HAP-1 (cell line): ENCODE measurements at regions not wholly inside any gene's neighbourhood (a gene's known extent, or its start where the extent isn't known, plus 50 kb on each side); places are given as distances from the start of the nearest gene placed in this dataset.
"Not testable (repeated sequence)": the region's sequence is repeated elsewhere in the genome, so short reads cannot be mapped to it uniquely, and the experiment has no call there.

Experiments
- DNase-seq, 2 experiments: peaks; one replicate each; pipeline ENCODE4 v3.0.0-alpha.2; 2016 to 2020; ENCODE audit warnings: low spot score in 2 of 2
- H3K27me3 ChIP-seq: fragments of 250-450 bp; sonication (Bioruptor Pico); 2 replicates; pipeline ENCODE4 v1.5.1; 2020; ENCODE audit warnings: low read depth, mild to moderate bottlenecking, moderate library complexity
- H3K36me3 ChIP-seq: fragments of 250-450 bp; sonication (Bioruptor Pico); replicated peaks from 2 replicates; pipeline ENCODE4 v1.5.1; 2020; ENCODE audit warnings: mild to moderate bottlenecking
- H3K4me1 ChIP-seq: fragments of 250-450 bp; sonication (Bioruptor Pico); 2 replicates; pipeline ENCODE4 v1.5.1; 2020; ENCODE audit warnings: mild to moderate bottlenecking
- H3K4me3 ChIP-seq: fragments of 250-450 bp; sonication (Bioruptor Pico); 2 replicates; pipeline ENCODE4 v1.5.1; 2020; ENCODE audit warnings: mild to moderate bottlenecking, moderate library complexity
- H3K9me3 ChIP-seq: fragments of 250-450 bp; sonication (Bioruptor Pico); 2 replicates; pipeline ENCODE4 v1.5.1; 2020; ENCODE audit warnings: mild to moderate bottlenecking, moderate library complexity
- in situ Hi-C: fragments of 300-500 bp; cut with MboI; formaldehyde crosslinking; loops from 3 replicates; pipeline ENCODE4 v1.14.3; 2020; ENCODE audit warnings: low sequenced_read_pairs, inconsistent platforms, mixed read lengths

DNA sequence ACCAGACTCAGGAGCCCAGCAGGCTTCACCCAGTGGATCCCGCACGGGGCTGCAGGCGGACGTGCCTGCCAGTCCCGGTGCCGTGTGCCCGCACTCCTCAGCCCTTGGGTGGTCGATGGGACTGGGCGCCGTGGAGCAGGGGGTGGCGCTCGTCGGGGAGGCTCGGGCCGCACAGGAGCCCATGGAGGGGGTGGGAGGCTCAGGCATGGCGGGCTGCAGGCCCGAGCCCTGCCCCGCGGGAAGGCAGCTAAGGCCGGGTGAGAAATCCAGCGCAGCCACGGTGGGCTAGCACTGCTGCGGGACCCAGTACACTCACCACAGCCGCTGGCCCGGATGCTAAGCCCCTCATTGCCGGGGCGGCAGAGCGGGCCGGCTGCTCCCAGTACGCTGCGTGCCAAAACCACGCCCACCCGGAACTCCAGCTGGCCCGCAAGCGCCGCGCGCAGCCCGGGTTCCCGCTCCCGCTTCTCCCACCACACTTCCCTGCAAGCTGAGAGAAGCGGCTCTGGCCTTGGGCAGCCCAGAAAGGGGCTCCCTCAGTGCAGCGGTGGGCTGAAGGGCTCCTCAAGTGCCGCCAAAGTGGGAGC lies 977.0 kb upstream of the LRFN5 start:
- DNase-seq, H3K9me3 ChIP-seq, H3K4me3 ChIP-seq, in situ Hi-C loops, H3K36me3 ChIP-seq, H3K27me3 ChIP-seq: not testable (repeated sequence)
- peaks cover 13% of the 10 kb centered on the region for H3K4me1 ChIP-seq

DNA sequence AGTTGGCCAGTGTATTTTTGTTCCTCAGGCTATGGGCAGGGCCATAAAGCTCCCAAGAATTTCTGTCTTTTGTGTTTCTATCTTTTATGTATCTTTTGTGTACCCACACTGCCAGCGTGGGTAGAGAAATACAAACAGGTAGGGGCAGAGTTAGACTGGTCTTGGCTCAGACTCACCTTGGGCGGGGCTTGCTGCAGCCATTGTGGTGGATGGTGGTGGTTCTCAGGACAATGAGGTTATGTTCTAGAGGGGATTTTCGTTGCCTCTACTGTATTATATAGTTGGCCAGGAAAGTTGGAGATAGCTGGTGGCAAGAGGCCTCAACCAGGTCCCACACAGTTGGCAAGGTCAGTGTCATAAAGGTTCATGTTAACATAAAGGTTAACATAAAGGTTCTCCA lies 977.5 kb upstream of the LRFN5 start:
- Histone ChIP-seq H3K4me1 (peaks cover 14% of the 10 kb centered on the region), H3K4me3 (no peak overlapping the region), H3K27me3 (no peaks in the 10 kb centered on the region), H3K9me3 (no peaks in the 10 kb centered on the region), H3K36me3 (no peaks in the 10 kb centered on the region)
- DNase-seq = no peak
- in situ Hi-C loops = no loop called here

DNA sequence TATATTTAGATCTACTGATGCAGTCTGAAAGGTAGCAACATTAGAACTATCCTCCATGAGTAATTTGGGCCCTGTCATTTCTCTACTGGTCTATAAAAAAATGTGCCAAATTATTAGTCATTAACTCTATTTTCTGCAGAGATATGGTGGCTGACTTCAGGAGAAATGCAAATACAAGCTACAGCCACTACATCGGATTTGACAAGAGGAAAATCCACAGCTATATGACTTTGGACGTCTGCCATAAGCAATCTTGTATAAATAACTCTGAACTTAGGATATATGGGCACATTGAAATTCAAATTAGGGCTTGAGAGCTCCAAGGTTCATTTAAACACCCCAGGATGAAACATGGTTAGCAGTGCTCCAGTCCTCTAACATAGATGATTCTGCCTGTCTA lies 983.0 kb upstream of the LRFN5 start:
- DNase-seq = peak in 1 of 2 experiments; percentile 86
- H3K36me3 ChIP-seq = no peaks in the 10 kb centered on the region
- no peaks in the 10 kb centered on the region for H3K27me3 ChIP-seq
- H3K4me1 ChIP-seq = peaks cover 14% of the 10 kb centered on the region
- no peak overlapping the region for H3K4me3 ChIP-seq
- H3K9me3 ChIP-seq = no peaks in the 10 kb centered on the region
- in situ Hi-C loops = no loop called here

DNA sequence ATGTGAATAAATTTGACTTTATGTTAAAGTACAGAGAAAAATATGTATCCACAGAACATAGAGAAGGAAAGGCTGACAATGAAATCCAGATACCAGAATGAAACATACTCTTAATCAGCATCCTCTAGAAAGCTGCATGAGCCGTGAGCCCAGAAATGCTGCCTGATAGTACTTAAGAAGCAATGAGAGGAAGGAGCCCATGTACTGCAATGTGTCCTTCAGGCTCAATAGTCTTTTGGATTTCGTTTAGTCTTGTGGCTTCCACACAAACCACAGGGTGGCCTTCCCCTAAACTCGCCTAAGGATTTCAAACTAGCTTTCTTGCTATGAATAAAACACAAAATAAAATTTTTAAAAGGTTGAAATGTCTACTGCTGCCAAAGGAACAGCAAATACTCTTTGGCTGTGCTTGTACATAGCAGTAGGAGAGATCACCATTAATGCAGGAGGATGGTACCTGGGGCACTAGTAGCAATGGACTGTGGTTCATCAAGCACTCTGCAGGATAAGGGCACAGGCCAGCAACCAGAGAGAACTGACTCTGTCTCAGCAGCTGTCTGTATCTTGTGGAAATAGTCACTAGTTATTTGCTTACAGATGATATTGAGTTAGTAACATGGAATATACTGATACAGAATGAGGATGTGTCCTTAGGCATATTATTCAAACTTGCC lies 988.3 kb upstream of the LRFN5 start:
- in situ Hi-C loops = no loop called here
- Histone ChIP-seq H3K9me3 (no peaks in the 10 kb centered on the region), H3K27me3 (no peaks in the 10 kb centered on the region), H3K36me3 (no peaks in the 10 kb centered on the region), H3K4me1 (peaks cover 18% of the 10 kb centered on the region), H3K4me3 (no peak overlapping the region)
- no peak for DNase-seq

DNA sequence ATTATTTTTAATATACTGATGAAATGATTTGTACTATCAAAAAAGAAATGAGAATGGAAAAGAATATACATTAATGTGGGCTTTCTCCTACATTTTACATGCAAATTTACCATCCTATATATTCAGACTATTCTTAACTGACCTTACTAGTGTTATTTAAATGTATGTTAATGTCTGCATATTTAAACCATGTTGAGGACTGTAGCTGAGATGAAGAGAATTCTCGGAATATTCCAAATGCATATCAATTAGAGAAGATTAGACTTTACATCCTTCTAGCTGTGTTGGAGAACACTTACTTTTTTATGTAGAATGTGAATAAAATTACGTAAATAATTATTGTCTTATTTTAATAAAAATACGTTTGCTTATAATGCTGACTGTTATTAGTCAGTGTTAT lies 990.1 kb upstream of the LRFN5 start:
- Histone ChIP-seq H3K27me3 (no peaks in the 10 kb centered on the region), H3K4me1 (peaks cover 13% of the 10 kb centered on the region), H3K36me3 (no peaks in the 10 kb centered on the region), H3K4me3 (no peak overlapping the region), H3K9me3 (no peaks in the 10 kb centered on the region)
- peak in 1 of 2 experiments; percentile 67 for DNase-seq
- in situ Hi-C loops = no loop called here

DNA sequence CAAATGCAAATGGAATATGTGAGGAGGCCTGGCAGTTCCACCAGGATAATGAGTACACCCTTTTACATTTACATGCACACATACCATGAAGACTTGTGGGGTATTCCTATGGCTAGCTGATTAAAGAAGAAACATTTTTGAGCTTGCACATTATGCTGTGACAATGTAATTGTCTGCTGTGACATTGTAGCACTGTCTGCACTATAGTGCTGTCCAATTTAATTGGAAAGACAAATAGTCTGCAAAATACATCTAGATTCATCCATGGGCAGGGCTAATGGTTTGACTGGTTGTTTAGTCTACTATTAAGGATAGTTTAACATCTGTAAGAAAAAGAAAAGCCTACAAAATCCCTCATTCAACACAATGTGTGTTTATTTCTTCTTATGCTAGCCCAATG lies 1005.6 kb upstream of the LRFN5 start:
- Histone ChIP-seq H3K9me3 (0 out of 2 replicates have a peak, but pooled peaks cover under 1% of the 10 kb centered on the region), H3K27me3 (no peaks in the 10 kb centered on the region), H3K36me3 (no peaks in the 10 kb centered on the region), H3K4me3 (no peak overlapping the region), H3K4me1 (no peaks in the 10 kb centered on the region)
- in situ Hi-C loops = no loop called here
- no peak for DNase-seq

DNA sequence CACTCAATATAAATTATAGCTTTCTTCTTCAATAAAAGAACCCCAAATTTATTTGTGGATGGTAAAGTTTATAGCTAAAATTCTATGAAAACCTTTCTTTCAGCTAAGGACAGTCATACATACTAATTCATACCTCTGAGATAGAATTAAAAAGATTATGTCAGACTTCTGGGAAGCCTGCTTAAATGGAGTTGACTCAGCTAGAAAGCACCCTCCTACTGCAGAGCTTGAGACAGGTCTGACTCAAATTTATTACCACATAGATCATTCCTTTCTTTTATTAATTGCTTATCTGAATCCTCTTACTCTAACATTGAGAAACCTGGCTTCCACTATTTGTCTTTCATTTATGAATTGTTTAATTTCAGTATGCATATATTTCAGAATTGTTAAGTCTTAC lies 1007.0 kb upstream of the LRFN5 start:
- Histone ChIP-seq H3K27me3 (no peaks in the 10 kb centered on the region), H3K4me3 (no peak overlapping the region), H3K36me3 (no peaks in the 10 kb centered on the region), H3K4me1 (no peaks in the 10 kb centered on the region), H3K9me3 (no peaks in the 10 kb centered on the region)
- DNase-seq = no peak
- in situ Hi-C loops = no loop called here

DNA sequence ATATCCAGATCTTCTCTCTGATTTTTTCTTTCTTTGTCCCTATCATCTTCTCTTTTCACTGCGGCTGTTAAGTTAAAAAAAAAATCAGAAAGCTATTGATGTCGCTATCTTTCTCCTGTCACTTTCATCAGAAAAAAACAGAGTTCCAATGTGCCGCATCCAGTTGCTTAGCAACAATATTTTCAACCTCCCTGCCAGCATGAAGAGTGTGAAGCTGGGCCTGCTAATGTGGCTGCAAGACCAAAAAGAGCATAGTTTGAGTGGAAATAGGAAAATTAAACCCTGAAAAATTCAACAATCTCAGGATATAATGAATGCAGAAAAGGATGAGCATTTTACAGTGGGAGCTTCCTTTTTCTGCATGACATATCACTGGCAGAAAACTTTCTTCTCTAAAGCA lies 1025.4 kb upstream of the LRFN5 start:
- Histone ChIP-seq H3K9me3 (no peaks in the 10 kb centered on the region), H3K27me3 (no peaks in the 10 kb centered on the region), H3K4me3 (no peak overlapping the region), H3K4me1 (no peaks in the 10 kb centered on the region), H3K36me3 (no peaks in the 10 kb centered on the region)
- in situ Hi-C loops = no loop called here
- no peak for DNase-seq

DNA sequence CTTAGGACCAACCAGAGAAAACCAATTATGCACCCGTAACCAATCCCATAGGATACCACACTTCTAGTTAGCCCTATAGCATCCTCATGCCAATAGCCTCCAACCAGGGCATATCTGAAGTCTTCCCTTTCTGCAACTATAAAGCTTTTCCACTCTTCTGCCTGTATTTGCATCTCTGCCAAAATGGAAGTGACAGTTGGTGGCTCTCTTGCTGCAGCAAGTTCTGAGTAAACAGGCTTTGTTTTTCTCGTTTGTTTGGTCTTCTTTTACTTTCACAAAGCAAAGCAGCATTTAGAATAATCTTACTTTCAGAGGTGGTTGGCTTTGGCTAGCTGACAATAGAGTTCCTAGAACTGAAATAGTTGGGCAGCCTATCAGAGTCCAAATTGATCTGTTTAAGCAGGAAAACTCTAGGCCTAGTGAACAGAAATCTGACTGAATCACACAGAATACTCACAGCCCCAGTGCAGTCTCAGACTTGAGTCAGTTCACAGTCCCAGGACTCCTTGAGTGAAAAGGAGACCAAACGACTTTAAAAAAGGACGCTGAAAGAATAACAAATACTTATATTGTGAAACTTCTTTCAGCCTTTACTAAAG lies 1029.7 kb upstream of the LRFN5 start:
- no peaks in the 10 kb centered on the region for H3K27me3 ChIP-seq
- no peaks in the 10 kb centered on the region for H3K9me3 ChIP-seq
- in situ Hi-C loops = no loop called here
- DNase-seq = no peak
- no peaks in the 10 kb centered on the region for H3K4me1 ChIP-seq
- no peaks in the 10 kb centered on the region for H3K36me3 ChIP-seq
- no peak overlapping the region for H3K4me3 ChIP-seq

DNA sequence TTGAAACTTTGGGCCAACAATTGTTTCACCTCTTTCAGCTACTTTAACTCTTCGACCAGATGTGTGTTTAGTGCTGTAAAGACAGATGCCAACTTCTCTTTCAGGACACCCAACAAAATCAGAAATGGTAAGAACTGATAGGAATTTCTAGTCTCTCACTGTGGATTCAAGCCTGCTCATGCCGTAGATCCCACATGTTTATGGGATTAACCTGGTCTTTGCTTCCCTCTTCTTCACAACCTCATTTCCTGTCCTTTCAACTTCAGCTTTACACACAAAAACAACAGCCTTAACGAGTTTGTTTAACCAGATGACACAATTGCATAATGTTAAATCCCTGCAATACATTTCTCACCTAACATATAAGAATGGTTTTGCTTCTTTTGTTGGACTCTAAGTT lies 1031.9 kb upstream of the LRFN5 start:
- no peaks in the 10 kb centered on the region for H3K27me3 ChIP-seq
- in situ Hi-C loops = no loop called here

DNA sequence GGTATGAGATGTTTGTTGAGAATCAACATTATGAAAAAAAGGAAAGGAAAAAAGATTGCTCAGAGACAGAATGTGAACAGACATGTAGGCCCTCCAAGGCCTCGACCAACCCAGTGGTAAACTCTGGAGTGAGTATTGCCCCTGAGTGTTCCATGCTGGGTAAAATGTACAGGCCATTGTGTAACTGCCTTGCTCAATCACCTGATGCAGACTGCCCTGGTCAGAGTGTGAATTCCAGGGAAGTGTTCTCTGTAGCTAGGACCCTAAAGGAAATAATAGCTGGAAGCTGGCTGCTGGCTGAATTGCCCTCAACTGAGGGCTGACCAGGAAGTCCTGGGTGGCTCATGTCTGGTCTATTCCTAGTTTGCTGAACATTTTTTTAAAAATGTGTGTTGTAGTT lies 1081.4 kb upstream of the LRFN5 start:
- no peaks in the 10 kb centered on the region for H3K4me1 ChIP-seq
- no peak for DNase-seq
- H3K27me3 ChIP-seq = no peaks in the 10 kb centered on the region
- no peaks in the 10 kb centered on the region for H3K9me3 ChIP-seq
- in situ Hi-C loops = no loop called here
- H3K4me3 ChIP-seq = no peak overlapping the region
- H3K36me3 ChIP-seq = no peaks in the 10 kb centered on the region

More for the DNA sequence above, 1031.9 kb upstream of the LRFN5 start:
- DNase-seq = no peak
- no peaks in the 10 kb centered on the region for H3K4me1 ChIP-seq
- no peaks in the 10 kb centered on the region for H3K9me3 ChIP-seq
- H3K36me3 ChIP-seq = no peaks in the 10 kb centered on the region
- H3K4me3 ChIP-seq = no peak overlapping the region

DNA sequence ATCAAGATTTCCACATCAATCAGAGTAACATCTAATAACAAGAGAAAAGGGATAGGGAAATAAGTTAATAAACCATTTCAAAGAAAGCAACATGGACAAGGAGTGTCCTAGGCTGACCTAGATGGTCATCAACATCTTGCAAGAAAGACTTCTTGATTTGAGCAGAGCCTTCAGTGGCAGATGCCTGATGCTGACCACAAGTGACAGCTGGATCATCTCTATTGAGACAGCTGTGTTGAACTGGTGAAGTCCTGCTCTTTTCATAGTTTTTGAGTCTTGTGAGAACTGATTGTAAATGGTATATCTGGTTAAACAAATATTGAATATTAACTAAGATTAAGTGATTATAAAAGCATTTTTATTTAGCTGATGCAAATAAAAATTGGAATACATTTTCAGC lies 1083.6 kb upstream of the LRFN5 start:
- H3K4me1 ChIP-seq = peaks cover 3% of the 10 kb centered on the region; the same call in 1 of the 2 replicates
- no peak for DNase-seq
- in situ Hi-C loops = no loop called here

DNA sequence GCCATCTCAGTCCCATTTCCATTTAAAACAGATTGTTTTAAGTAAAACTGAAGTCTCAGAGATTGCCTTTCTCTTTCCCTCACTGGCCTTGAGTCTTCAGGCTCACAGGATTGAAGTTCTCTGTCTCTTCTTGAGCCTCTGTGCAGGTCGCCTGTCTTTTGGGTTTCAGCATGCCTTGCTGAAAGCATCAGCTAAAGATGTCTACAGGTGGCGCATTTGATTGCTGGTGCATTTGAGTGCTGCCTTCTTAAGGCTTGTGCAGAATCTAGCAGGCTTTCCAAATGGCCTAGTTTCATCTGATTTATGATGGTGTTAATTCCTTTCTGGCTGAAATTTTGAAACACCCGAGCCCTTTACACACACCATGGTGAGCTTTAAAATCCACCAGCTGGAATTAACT lies 1062.2 kb upstream of the FBXO33 start:
- no peak for DNase-seq
- Histone ChIP-seq H3K4me3 (no peak overlapping the region), H3K36me3 (no peaks in the 10 kb centered on the region), H3K4me1 (no peaks in the 10 kb centered on the region; the same call in 1 of the 2 replicates), H3K27me3 (no peaks in the 10 kb centered on the region), H3K9me3 (no peaks in the 10 kb centered on the region)
- in situ Hi-C loops = no loop called here

More for the DNA sequence above, 1083.6 kb upstream of the LRFN5 start:
- H3K9me3 ChIP-seq = no peaks in the 10 kb centered on the region
- H3K4me3 ChIP-seq = no peak overlapping the region
- no peaks in the 10 kb centered on the region for H3K27me3 ChIP-seq
- no peaks in the 10 kb centered on the region for H3K36me3 ChIP-seq

DNA sequence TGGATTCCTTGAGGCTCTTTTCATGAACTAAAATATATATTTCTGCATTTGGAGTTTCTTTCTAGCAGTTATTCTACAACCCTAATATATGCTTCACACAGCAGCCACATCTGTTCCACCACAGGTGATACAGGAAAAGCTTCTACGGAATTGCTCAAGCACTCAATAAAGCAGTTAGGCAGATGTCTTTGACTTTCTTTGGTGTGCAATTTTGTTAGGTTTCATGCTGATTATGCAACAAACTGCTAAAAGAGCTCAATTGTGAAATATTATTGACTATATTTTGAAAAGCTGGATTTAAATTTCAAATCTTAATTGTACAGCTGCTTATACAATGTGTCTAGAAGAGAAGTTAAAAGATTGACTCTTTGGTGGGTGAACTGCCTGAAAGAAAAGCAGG lies 1055.6 kb upstream of the FBXO33 start:
- Histone ChIP-seq H3K9me3 (no peaks in the 10 kb centered on the region), H3K4me3 (no peak overlapping the region), H3K4me1 (peaks cover 7% of the 10 kb centered on the region), H3K36me3 (no peaks in the 10 kb centered on the region), H3K27me3 (no peaks in the 10 kb centered on the region)
- in situ Hi-C loops = no loop called here
- no peak for DNase-seq
